ENCODE measurements at regions not wholly inside any gene's neighbourhood (a gene's known extent, or its start where the extent isn't known, plus 50 kb on each side); places are given as distances from the start of the nearest gene placed in this dataset.

DNA sequence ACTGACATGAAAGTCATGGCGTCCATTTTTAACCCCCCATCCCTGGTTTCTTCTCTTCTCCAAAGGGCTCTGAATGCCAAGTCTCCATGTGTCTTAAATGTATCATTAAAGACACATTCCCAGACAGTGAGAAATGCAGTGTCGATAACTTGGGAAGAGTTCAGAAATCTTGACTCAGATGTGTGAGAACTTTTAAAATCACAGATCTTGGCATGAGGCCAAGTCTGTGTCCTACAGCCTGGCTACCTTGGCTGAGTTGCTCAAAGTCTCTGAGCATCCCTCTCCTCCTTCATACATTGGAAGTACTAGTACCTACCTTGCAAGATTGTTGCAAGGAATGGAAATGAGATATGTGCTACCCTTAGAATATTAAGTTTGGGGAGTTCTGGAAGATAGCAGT lies 1046.5 kb upstream of the RBFOX1 start:
- Histone ChIP-seq H3K4me1 (ENCODE audit: control insufficient read depth, insufficient read depth, low read length) (no peaks in the 10 kb centered on the region), H3K27ac (ENCODE audit: low read length) (no peak overlapping the region), H3K27me3 (ENCODE audit: control insufficient read depth, insufficient read depth, low read length) (no peaks in the 10 kb centered on the region), H3K9me3 (replicated peaks; ENCODE audit: control insufficient read depth, low read depth, low read length) (no peaks in the 10 kb centered on the region), H3K4me3 (ENCODE audit: low read length) (no peak overlapping the region), H3K36me3 (ENCODE audit: control insufficient read depth, insufficient read depth, low read length) (no peaks in the 10 kb centered on the region)
- DNase-seq = peak; percentile 0
- WGBS (ENCODE audit: insufficient coverage) = 71% methylated on average over 1 of the region's 2 CpGs

DNA sequence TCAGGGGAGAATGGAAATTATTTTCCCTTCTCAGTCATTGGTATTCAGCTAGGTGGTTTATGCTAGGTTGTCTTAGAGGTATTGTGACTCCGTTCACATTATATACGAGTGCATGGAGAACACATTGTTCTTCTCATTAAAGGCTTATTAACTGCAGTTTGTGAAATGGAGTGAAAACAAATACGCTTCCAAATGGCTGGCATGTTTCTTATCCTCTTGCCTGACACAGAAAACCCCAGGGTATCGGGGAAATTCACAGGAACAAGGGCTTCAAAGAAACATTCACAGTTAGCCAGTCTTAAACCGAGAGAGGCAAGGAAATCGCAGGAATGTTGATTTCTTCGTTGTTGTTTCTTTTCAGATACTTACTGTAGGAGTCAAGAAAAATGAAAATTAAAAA lies 1047.9 kb upstream of the RBFOX1 start:
- no peaks in the 10 kb centered on the region for H3K36me3 ChIP-seq (ENCODE audit: control insufficient read depth, insufficient read depth, low read length)
- H3K9me3 ChIP-seq (replicated peaks; ENCODE audit: control insufficient read depth, low read depth, low read length) = no peaks in the 10 kb centered on the region
- no peaks in the 10 kb centered on the region for H3K27me3 ChIP-seq (ENCODE audit: control insufficient read depth, insufficient read depth, low read length)
- WGBS (ENCODE audit: insufficient coverage) = 31% methylated on average over 3 of the region's 7 CpGs
- no peak for DNase-seq
- H3K4me1 ChIP-seq (ENCODE audit: control insufficient read depth, insufficient read depth, low read length) = no peaks in the 10 kb centered on the region
- no peak overlapping the region for H3K4me3 ChIP-seq (ENCODE audit: low read length)
- no peak overlapping the region for H3K27ac ChIP-seq (ENCODE audit: low read length)

DNA sequence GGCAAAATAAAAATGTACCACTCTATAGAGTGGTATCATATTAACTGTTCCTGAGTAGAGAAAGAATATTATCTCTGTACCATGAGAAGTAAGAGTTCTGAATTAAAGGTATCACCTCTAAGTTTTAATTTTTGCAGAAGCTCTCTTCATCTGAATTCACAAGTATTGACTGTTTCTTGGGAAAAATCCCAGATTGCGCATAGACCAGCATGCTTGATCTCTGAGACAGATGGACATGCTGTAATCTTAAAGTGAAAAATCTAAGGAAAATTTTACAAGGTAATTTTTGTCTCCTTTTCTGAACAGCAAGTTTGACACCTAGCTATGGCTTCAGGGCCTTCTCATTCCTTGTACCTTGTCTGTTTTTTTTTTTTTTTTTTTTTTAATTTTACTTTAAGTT lies 1050.7 kb upstream of the RBFOX1 start:
- WGBS (ENCODE audit: insufficient coverage) = no CpG with 5 or more reads among the region's 1 CpG
- DNase-seq = no peak
- H3K4me1 ChIP-seq (ENCODE audit: control insufficient read depth, insufficient read depth, low read length) = no peaks in the 10 kb centered on the region
- no peak overlapping the region for H3K27ac ChIP-seq (ENCODE audit: low read length)
- no peaks in the 10 kb centered on the region for H3K27me3 ChIP-seq (ENCODE audit: control insufficient read depth, insufficient read depth, low read length)
- no peaks in the 10 kb centered on the region for H3K9me3 ChIP-seq (replicated peaks; ENCODE audit: control insufficient read depth, low read depth, low read length)
- no peak overlapping the region for H3K4me3 ChIP-seq (ENCODE audit: low read length)
- H3K36me3 ChIP-seq (ENCODE audit: control insufficient read depth, insufficient read depth, low read length) = no peaks in the 10 kb centered on the region

DNA sequence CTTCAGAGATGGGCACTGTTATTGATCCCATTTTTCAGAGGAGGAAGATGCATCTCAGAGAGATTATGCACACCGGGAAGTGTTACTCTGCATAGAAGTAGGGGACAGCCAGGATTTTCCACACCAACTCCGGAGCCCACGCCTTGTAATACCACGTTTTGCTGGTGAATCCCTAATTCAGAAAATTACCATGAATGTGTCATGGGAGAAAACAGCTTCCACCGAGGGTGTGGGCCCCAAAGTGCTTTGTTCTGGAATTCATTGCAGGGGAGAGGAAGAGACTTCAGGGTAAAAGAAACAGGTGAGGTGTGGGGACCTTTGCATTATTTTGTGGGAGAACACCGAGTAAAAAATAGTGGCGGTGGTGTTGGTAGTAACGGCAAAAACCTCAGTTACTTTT lies 1051.4 kb upstream of the RBFOX1 start:
- H3K4me3 ChIP-seq (ENCODE audit: low read length) = no peak overlapping the region
- no peaks in the 10 kb centered on the region for H3K36me3 ChIP-seq (ENCODE audit: control insufficient read depth, insufficient read depth, low read length)
- H3K9me3 ChIP-seq (replicated peaks; ENCODE audit: control insufficient read depth, low read depth, low read length) = no peaks in the 10 kb centered on the region
- DNase-seq = no peak
- H3K27ac ChIP-seq (ENCODE audit: low read length) = no peak overlapping the region
- no peaks in the 10 kb centered on the region for H3K27me3 ChIP-seq (ENCODE audit: control insufficient read depth, insufficient read depth, low read length)
- H3K4me1 ChIP-seq (ENCODE audit: control insufficient read depth, insufficient read depth, low read length) = no peaks in the 10 kb centered on the region
- 83% methylated on average over 3 of the region's 8 CpGs for WGBS (ENCODE audit: insufficient coverage)

DNA sequence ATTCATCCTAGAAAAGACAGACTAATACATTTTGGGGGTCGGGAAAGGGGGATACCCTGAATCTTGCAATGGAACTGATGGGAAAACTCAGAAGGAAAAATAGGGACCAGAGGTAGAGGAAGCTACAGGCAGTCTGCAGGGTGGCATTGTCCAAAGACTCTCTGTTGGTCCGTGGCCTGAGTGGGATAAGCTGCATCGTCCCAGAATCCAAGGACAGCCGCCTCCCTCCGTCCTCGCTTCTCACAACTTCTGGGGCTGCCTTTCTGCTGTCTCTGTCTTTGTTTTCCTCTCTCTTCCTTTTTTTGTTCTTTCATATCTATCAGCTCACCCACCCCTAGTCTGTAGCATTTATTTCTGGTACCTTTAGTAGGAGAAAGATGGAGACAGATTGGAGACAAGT lies 1052.6 kb upstream of the RBFOX1 start:
- H3K27ac ChIP-seq (ENCODE audit: low read length) = no peak overlapping the region
- no peaks in the 10 kb centered on the region for H3K9me3 ChIP-seq (replicated peaks; ENCODE audit: control insufficient read depth, low read depth, low read length)
- 75% methylated on average over 3 of the region's 6 CpGs for WGBS (ENCODE audit: insufficient coverage)
- no peak overlapping the region for H3K4me3 ChIP-seq (ENCODE audit: low read length)
- no peaks in the 10 kb centered on the region for H3K27me3 ChIP-seq (ENCODE audit: control insufficient read depth, insufficient read depth, low read length)
- no peaks in the 10 kb centered on the region for H3K4me1 ChIP-seq (ENCODE audit: control insufficient read depth, insufficient read depth, low read length)
- H3K36me3 ChIP-seq (ENCODE audit: control insufficient read depth, insufficient read depth, low read length) = no peaks in the 10 kb centered on the region
- no peak for DNase-seq

DNA sequence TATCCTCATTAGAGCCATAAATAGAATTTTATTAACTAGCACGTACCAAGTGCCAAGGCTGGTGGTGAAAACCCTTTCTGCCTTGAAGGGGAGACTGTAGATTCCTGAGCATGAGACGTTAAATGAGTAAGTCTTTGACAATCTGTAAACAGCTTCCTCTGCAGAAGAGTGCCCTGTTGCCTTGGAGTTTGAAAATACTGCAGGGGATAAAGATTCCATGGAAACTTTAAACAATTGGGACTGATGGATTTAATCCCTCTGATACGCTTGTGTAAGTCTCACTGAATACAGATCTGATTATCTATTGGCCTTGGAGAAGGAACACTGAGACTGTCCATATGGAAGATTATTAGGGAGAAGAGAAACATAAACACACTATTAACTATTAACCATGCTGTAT lies 1053.4 kb upstream of the RBFOX1 start:
- Histone ChIP-seq H3K4me3 (ENCODE audit: low read length) (no peak overlapping the region), H3K27ac (ENCODE audit: low read length) (no peak overlapping the region), H3K36me3 (ENCODE audit: control insufficient read depth, insufficient read depth, low read length) (no peaks in the 10 kb centered on the region), H3K4me1 (ENCODE audit: control insufficient read depth, insufficient read depth, low read length) (no peaks in the 10 kb centered on the region), H3K9me3 (replicated peaks; ENCODE audit: control insufficient read depth, low read depth, low read length) (no peaks in the 10 kb centered on the region), H3K27me3 (ENCODE audit: control insufficient read depth, insufficient read depth, low read length) (no peaks in the 10 kb centered on the region)
- DNase-seq = no peak
- WGBS (ENCODE audit: insufficient coverage) = 14% methylated on average over 1 of the region's 3 CpGs

DNA sequence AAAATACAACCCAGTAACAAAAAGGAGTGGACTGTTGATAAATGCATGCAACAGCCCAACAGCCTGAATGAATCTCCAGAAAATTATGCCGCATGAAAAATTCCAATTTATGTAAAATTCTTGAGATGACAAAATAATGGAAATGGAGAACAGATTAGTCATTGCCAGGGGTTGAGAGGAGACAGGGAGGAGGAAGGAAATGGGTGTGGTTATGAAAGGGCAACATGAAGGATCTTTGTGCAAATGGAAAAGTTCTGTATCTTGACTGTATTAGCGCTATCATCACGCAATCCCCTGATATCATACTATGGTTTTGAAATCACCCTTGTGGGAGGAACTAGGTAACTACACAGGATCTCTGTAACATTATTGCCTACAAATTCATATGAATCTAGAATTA lies 1058.3 kb upstream of the RBFOX1 start:
- H3K27ac ChIP-seq (ENCODE audit: low read length) = no peak overlapping the region
- DNase-seq = no peak
- WGBS (ENCODE audit: insufficient coverage) = 90% methylated on average over 1 of the region's 3 CpGs
- H3K27me3 ChIP-seq (ENCODE audit: control insufficient read depth, insufficient read depth, low read length) = no peaks in the 10 kb centered on the region
- H3K4me3 ChIP-seq (ENCODE audit: low read length) = no peak overlapping the region
- no peaks in the 10 kb centered on the region for H3K4me1 ChIP-seq (ENCODE audit: control insufficient read depth, insufficient read depth, low read length)
- no peaks in the 10 kb centered on the region for H3K36me3 ChIP-seq (ENCODE audit: control insufficient read depth, insufficient read depth, low read length)
- H3K9me3 ChIP-seq (replicated peaks; ENCODE audit: control insufficient read depth, low read depth, low read length) = no peaks in the 10 kb centered on the region

DNA sequence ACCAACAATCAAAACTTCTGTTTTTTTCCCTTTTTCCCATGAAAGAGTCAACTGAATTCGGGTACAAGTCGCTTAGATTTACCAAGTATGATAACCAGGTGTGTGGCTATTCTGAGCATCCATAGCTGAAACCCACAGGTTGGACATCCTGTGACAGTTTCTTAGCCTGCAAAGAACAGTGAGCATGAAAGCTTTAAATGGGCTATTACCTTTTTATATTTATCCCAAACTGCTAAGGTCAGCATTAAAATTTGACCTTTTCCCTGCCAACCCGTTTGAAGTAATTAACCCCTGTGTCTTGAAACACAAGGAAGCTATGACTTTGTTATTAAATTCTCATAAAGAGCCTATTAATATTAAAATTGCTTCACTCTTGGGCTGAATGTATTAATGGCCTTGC lies 1065.0 kb upstream of the RBFOX1 start:
- no peaks in the 10 kb centered on the region for H3K4me1 ChIP-seq (ENCODE audit: control insufficient read depth, insufficient read depth, low read length)

DNA sequence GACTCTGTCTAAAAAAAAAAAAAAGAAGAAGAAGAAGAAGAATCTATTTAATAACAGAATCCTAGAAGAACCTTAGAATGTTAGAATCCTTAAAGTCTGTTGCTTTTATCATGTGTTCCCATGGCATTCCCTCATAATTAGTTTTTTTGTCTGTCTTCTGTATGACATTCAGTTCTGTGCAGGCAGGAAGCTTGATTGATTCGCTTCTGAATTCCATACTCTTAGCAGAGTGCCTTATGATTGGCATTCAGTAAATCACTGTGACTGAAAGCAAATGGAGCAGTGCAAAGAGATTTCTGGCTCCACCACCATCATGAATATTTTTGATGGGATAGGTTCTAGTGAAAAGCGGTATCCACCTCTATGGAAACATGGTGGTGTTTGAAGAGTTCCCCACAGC lies 1065.9 kb upstream of the RBFOX1 start:
- H3K4me3 ChIP-seq (ENCODE audit: low read length) = no peak overlapping the region
- no peak for DNase-seq
- H3K36me3 ChIP-seq (ENCODE audit: control insufficient read depth, insufficient read depth, low read length) = no peaks in the 10 kb centered on the region
- H3K4me1 ChIP-seq (ENCODE audit: control insufficient read depth, insufficient read depth, low read length) = no peaks in the 10 kb centered on the region
- no peak overlapping the region for H3K27ac ChIP-seq (ENCODE audit: low read length)
- no CpG with 5 or more reads among the region's 2 CpGs for WGBS (ENCODE audit: insufficient coverage)
- no peaks in the 10 kb centered on the region for H3K9me3 ChIP-seq (replicated peaks; ENCODE audit: control insufficient read depth, low read depth, low read length)
- no peaks in the 10 kb centered on the region for H3K27me3 ChIP-seq (ENCODE audit: control insufficient read depth, insufficient read depth, low read length)

More for the DNA sequence above, 1065.0 kb upstream of the RBFOX1 start:
- 85% methylated on average over 2 of the region's 3 CpGs for WGBS (ENCODE audit: insufficient coverage)
- no peaks in the 10 kb centered on the region for H3K36me3 ChIP-seq (ENCODE audit: control insufficient read depth, insufficient read depth, low read length)
- H3K27me3 ChIP-seq (ENCODE audit: control insufficient read depth, insufficient read depth, low read length) = no peaks in the 10 kb centered on the region
- no peak overlapping the region for H3K27ac ChIP-seq (ENCODE audit: low read length)
- H3K9me3 ChIP-seq (replicated peaks; ENCODE audit: control insufficient read depth, low read depth, low read length) = no peaks in the 10 kb centered on the region
- DNase-seq = no peak
- H3K4me3 ChIP-seq (ENCODE audit: low read length) = no peak overlapping the region

DNA sequence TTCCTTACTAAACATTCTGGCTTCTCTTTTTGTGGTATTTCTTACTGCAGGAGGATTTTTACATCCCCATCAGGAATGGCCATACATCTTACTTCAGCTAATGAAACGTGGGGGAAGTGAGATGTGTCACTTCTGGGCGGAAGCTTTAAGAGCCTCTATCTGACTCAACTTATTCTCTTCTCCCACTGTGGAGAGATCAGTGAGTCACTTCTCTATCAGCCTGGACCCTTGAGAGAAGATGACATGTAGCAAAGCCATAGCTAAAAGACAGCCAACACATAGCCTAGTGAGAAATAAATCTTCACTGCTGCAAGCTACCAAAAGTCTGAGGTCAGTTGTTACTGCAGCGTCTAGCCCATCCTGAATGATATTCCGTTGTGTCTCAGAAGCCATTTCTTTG lies 1066.7 kb upstream of the RBFOX1 start:
- Histone ChIP-seq H3K36me3 (ENCODE audit: control insufficient read depth, insufficient read depth, low read length) (no peaks in the 10 kb centered on the region), H3K27me3 (ENCODE audit: control insufficient read depth, insufficient read depth, low read length) (no peaks in the 10 kb centered on the region), H3K27ac (ENCODE audit: low read length) (no peak overlapping the region), H3K4me1 (ENCODE audit: control insufficient read depth, insufficient read depth, low read length) (no peaks in the 10 kb centered on the region), H3K4me3 (ENCODE audit: low read length) (no peak overlapping the region), H3K9me3 (replicated peaks; ENCODE audit: control insufficient read depth, low read depth, low read length) (no peaks in the 10 kb centered on the region)
- WGBS (ENCODE audit: insufficient coverage) = 100% methylated on average over 2 of the region's 4 CpGs
- DNase-seq = no peak

DNA sequence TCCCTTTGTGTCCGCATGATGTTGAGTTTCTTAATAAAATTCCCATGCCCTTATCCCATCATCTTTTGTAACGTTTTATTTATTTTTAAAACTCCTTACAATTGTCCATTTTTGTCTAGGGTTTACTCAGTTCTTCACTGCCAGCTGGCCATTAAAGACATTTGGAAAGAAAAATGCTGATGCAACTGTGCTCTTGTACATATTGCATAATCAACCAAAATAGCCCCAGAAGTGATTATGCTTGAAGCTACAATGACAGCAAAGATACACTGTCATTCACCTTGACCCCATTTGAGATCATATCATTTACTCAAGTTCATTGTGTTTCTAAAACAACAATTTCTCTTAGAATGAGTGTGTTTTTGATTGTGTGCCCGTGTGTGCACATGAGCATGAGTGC lies 1074.6 kb upstream of the RBFOX1 start:
- Histone ChIP-seq H3K4me3 (ENCODE audit: low read length) (no peak overlapping the region), H3K27me3 (ENCODE audit: control insufficient read depth, insufficient read depth, low read length) (no peaks in the 10 kb centered on the region), H3K9me3 (replicated peaks; ENCODE audit: control insufficient read depth, low read depth, low read length) (no peaks in the 10 kb centered on the region), H3K36me3 (ENCODE audit: control insufficient read depth, insufficient read depth, low read length) (no peaks in the 10 kb centered on the region), H3K4me1 (ENCODE audit: control insufficient read depth, insufficient read depth, low read length) (no peaks in the 10 kb centered on the region), H3K27ac (ENCODE audit: low read length) (no peak overlapping the region)
- no peak for DNase-seq
- WGBS (ENCODE audit: insufficient coverage) = no CpG with 5 or more reads among the region's 3 CpGs
